ENCODE measurements at regions not wholly inside any gene's neighbourhood (a gene's known extent, or its start where the extent isn't known, plus 50 kb on each side); places are given as distances from the start of the nearest gene placed in this dataset.

- Histone ChIP-seq H3K9me3 (peaks cover 0 to 7% (median 6%) of the 10 kb centered on the region in 4 donors), H3K27ac (replicated peaks in 1 of 4) (peak overlapping the region in 3 of 4 donors; percentile 54 to 69 (median 64)), H3K36me3 (no peaks in the 10 kb centered on the region), H3K4me1 (peaks cover 25 to 49% (median 46%) of the 10 kb centered on the region in 4 donors), H3K27me3 (no peaks in the 10 kb centered on the region), H3K4me3 (no peak overlapping the region)
- TF ChIP-seq CTCF (IDR thresholded peaks at IDR 0.05) (no peak), POLR2AphosphoS5 (IDR thresholded peaks at IDR 0.05) (no peak), POLR2A (IDR thresholded peaks at IDR 0.05; ENCODE audit: low read depth) (no peak), EP300 (IDR thresholded peaks at IDR 0.05) (no peak)
- intact Hi-C loops (cut with DNase I): loop anchor here (5.0 to 10.0 kb wide), 2 partner anchors 64 to 177 kb away; partner anchors contain the start of gene STK39
- DNase-seq (ENCODE audit: extremely low spot score): no peak
- 69% methylated on average over 2 of the region's 2 CpGs for WGBS
These were observed 64.0 kb upstream of the STK39 start for GRCh38 chr2:168311261-168311910.

- no peak for TF ChIP-seq POLR2A (IDR thresholded peaks at IDR 0.05; ENCODE audit: low read depth)
- intact Hi-C loops (cut with DNase I): loop anchor here (5.0 to 10.0 kb wide), 2 partner anchors 65 to 177 kb away; partner anchors contain the start of gene STK39
- H3K27me3 ChIP-seq: no peaks in the 10 kb centered on the region
- H3K9me3 ChIP-seq: peaks cover 0 to 6% (median 4%) of the 10 kb centered on the region in 4 donors
- peak overlapping the region; percentile 50 to 69 (median 59) for H3K27ac ChIP-seq (replicated peaks in 1 of 4)
- H3K4me1 ChIP-seq: peaks cover 25 to 51% (median 46%) of the 10 kb centered on the region in 4 donors
- H3K36me3 ChIP-seq: no peaks in the 10 kb centered on the region
- 15% methylated on average over 1 of the region's 1 CpG for WGBS
- no peak for DNase-seq (ENCODE audit: extremely low spot score)
- no peak overlapping the region for H3K4me3 ChIP-seq
These were observed 64.8 kb upstream of the STK39 start for GRCh38 chr2:168312036-168312822.

GRCh38 chr2:168314236-168314635 is 66.8 kb upstream of the STK39 start:
- TF ChIP-seq POLR2AphosphoS5 (IDR thresholded peaks at IDR 0.05) (no peak), CTCF (IDR thresholded peaks at IDR 0.05) (no peak), EP300 (IDR thresholded peaks at IDR 0.05) (no peak), POLR2A (IDR thresholded peaks at IDR 0.05; ENCODE audit: low read depth) (no peak)
- 100% methylated on average over 1 of the region's 1 CpG for WGBS
- no peak for DNase-seq (ENCODE audit: extremely low spot score)
- Histone ChIP-seq H3K9me3 (no peaks in the 10 kb centered on the region), H3K27ac (replicated peaks in 1 of 4) (no peak overlapping the region), H3K36me3 (no peaks in the 10 kb centered on the region), H3K4me3 (no peak overlapping the region), H3K4me1 (peaks cover 25 to 51% (median 46%) of the 10 kb centered on the region in 4 donors), H3K27me3 (no peaks in the 10 kb centered on the region)
- intact Hi-C loops (cut with DNase I): loop anchor here (5.0 to 10.0 kb wide), 2 partner anchors 67 to 179 kb away; partner anchors contain the start of gene STK39

- WGBS: 68% methylated on average over 4 of the region's 4 CpGs
- Histone ChIP-seq H3K4me1 (peaks cover 25 to 49% (median 43%) of the 10 kb centered on the region in 4 donors), H3K36me3 (no peaks in the 10 kb centered on the region), H3K9me3 (no peaks in the 10 kb centered on the region), H3K4me3 (no peak overlapping the region), H3K27me3 (no peaks in the 10 kb centered on the region), H3K27ac (replicated peaks in 1 of 4) (peak overlapping the region in 3 of 4 donors; percentile 8 to 65 (median 51))
- intact Hi-C loops (cut with DNase I): loop anchor here (10.0 kb wide), 1 partner anchor 181 kb away; no protein-coding TSS in a partner anchor
- DNase-seq (ENCODE audit: extremely low spot score): no peak
- no peak for TF ChIP-seq POLR2AphosphoS5 (IDR thresholded peaks at IDR 0.05)
- no peak for TF ChIP-seq POLR2A (IDR thresholded peaks at IDR 0.05; ENCODE audit: low read depth)
- no peak for TF ChIP-seq CTCF (IDR thresholded peaks at IDR 0.05)
- TF ChIP-seq EP300 (IDR thresholded peaks at IDR 0.05): no peak
These were observed 68.1 kb upstream of the STK39 start for GRCh38 chr2:168315331-168316072.
